ENCODE measurements at regions not wholly inside any gene's neighbourhood (a gene's known extent, or its start where the extent isn't known, plus 50 kb on each side); places are given as distances from the start of the nearest gene placed in this dataset.

DNA sequence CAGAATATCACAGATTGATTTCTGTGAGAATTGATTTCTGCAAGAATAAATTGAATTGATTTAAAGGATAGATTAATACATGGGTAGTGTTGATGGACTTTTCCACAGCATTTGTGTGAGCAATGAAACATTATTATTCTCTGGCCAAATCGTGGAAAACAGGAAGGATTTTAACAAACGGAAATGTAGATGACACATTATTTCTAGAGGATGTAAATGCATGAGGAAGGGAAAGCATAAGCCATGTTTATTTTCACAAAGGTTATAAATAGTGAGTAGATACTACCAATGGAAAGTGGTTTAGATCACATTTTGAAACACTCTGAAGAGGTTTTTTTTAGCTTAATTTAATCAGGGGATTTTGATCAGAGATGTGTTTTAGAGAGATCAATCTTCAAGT lies 1534.6 kb upstream of the MIR17HG start:
- Histone ChIP-seq H4K20me1 (replicated peaks; ENCODE audit: control insufficient read depth, insufficient read depth, low read length) (no peaks in the 10 kb centered on the region), H3K4me2 (ENCODE audit: insufficient read depth, low read length) (no peak overlapping the region), H3K36me3 (ENCODE audit: control insufficient read depth, insufficient read depth, low read length) (no peaks in the 10 kb centered on the region), H2AFZ (ENCODE audit: low read depth, low read length) (no peak overlapping the region), H3K9me3 (replicated peaks; ENCODE audit: control insufficient read depth, insufficient read depth, low read depth, low read length) (peaks cover 2% of the 10 kb centered on the region; the same call in 1 of the 2 replicates), H3K4me3 (no peak overlapping the region), H3K79me2 (ENCODE audit: control insufficient read depth, insufficient read depth, low read length) (no peaks in the 10 kb centered on the region), H3K9me1 (ENCODE audit: control insufficient read depth, insufficient read depth, low read length) (no peaks in the 10 kb centered on the region), H3K4me1 (replicated peaks in 1 of 2; ENCODE audit: control insufficient read depth in 2 of 2, insufficient read depth in 2 of 2, low read length in 2 of 2) (no peaks in the 10 kb centered on the region), H3K27ac (ENCODE audit: extremely low read depth, low read depth, low read length) (no peak overlapping the region), H3K9ac (ENCODE audit: insufficient read depth in 1 of 2, low read depth in 2 of 2, low read length in 2 of 2) (no peak overlapping the region), H3K27me3 (ENCODE audit: control insufficient read depth in 2 of 2, insufficient read depth in 2 of 2, low read length in 2 of 2) (no peaks in the 10 kb centered on the region)
- POLR2A ChIA-PET = no interaction called here
- intact Hi-C loops (cut with micrococcal nuclease) (loop anchor here (10.0 kb wide), 1 partner anchor 1052 kb away; no protein-coding TSS in a partner anchor), in situ Hi-C loops (cut with MboI) (no loop called here)
- DNase-seq (ENCODE audit: extremely low read depth in 1 of 4, low spot score in 3 of 4) (no peak), FAIRE-seq (no peak), ATAC-seq (no peak)
- TF ChIP-seq RFX5 (IDR thresholded peaks at IDR 0.05; ENCODE audit: low read depth, low read length) (no peak), CHD2 (IDR thresholded peaks at IDR 0.05; ENCODE audit: low read depth, low read length) (no peak), CAMTA2 (CRISPR knock-in tag; conservative IDR thresholded peaks at IDR 0.05) (0 out of 2 replicates have a peak, but pooled peaks have one; percentile 55), ZNF398 (CRISPR knock-in tag; IDR thresholded peaks at IDR 0.05) (no peak), SLC30A9 (CRISPR knock-in tag; IDR thresholded peaks at IDR 0.05) (0 out of 2 replicates have a peak, but pooled peaks have one; percentile 7)
- CTCF ChIA-PET (ENCODE audit: low intra/inter-chr PET ratio) = no interaction called here
- 0% methylated on average over 2 of the region's 2 CpGs for WGBS (ENCODE audit: insufficient coverage, low coverage, missing lambda C conversion rate)
- no TSS peak for BruUV-seq (replicated peaks)

DNA sequence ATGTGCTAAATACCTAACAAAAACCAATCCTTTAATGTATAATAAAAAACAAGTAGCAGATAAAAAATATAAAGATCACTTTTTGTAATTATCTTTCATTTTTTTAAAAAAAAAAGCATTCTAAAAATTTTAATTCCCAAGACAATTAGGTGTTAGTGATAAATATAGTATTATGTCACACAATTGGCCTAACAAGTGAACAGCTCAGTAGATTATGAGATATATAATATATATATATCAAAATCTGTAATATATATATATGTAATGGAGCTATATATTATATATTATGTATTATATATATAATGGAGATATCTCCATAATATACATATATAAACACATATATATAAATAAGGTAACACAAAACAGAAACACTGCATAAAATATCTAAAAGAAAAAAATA lies 1531.1 kb upstream of the MIR17HG start:
- Histone ChIP-seq H3K9ac (ENCODE audit: insufficient read depth in 1 of 2, low read depth in 2 of 2, low read length in 2 of 2) (no peak overlapping the region), H3K9me3 (replicated peaks; ENCODE audit: control insufficient read depth, insufficient read depth, low read depth, low read length) (no peaks in the 10 kb centered on the region; the same call in 1 of the 2 replicates), H3K36me3 (ENCODE audit: control insufficient read depth, insufficient read depth, low read length) (no peaks in the 10 kb centered on the region), H3K79me2 (ENCODE audit: control insufficient read depth, insufficient read depth, low read length) (no peaks in the 10 kb centered on the region), H3K9me1 (ENCODE audit: control insufficient read depth, insufficient read depth, low read length) (no peaks in the 10 kb centered on the region), H3K4me1 (replicated peaks in 1 of 2; ENCODE audit: control insufficient read depth in 2 of 2, insufficient read depth in 2 of 2, low read length in 2 of 2) (no peaks in the 10 kb centered on the region), H3K4me3 (no peak overlapping the region), H3K27ac (ENCODE audit: extremely low read depth, low read depth, low read length) (no peak overlapping the region), H2AFZ (ENCODE audit: low read depth, low read length) (no peak overlapping the region), H3K4me2 (ENCODE audit: insufficient read depth, low read length) (no peak overlapping the region), H4K20me1 (replicated peaks; ENCODE audit: control insufficient read depth, insufficient read depth, low read length) (no peaks in the 10 kb centered on the region), H3K27me3 (ENCODE audit: control insufficient read depth in 2 of 2, insufficient read depth in 2 of 2, low read length in 2 of 2) (no peaks in the 10 kb centered on the region)
- in situ Hi-C loops (cut with MboI) = no loop called here
- POLR2A ChIA-PET = no interaction called here
- intact Hi-C loops (cut with micrococcal nuclease) = loop anchor here (10.0 kb wide), 1 partner anchor 1048 kb away; no protein-coding TSS in a partner anchor
- no peak for FAIRE-seq
- CTCF ChIA-PET (ENCODE audit: low intra/inter-chr PET ratio) = no interaction called here
- no peak for DNase-seq (ENCODE audit: extremely low read depth in 1 of 4, low spot score in 3 of 4)
- TF ChIP-seq TFAM (CRISPR knock-in tag; conservative IDR thresholded peaks at IDR 0.05) (peak; percentile 100), BRD4 (IDR thresholded peaks at IDR 0.05) (no peak), ZBTB17 (CRISPR knock-in tag; IDR thresholded peaks at IDR 0.05) (no peak), NCOA2 (IDR thresholded peaks at IDR 0.05; ENCODE audit: partially characterized antibody in 2 of 2) (peak in 1 of 2 experiments; percentile 28)
- BruUV-seq (replicated peaks) = no TSS peak
- no peak for ATAC-seq

All from K562 (cell line).